KMS-11 (cell line): ENCODE measurements at regions not wholly inside any gene's neighbourhood (a gene's known extent, or its start where the extent isn't known, plus 50 kb on each side); places are given as distances from the start of the nearest gene placed in this dataset.

ENCODE experiments used
- H2AFZ ChIP-seq: fragments of 200-600 bp; sonication (generic); 2 replicates; pipeline ENCODE4 v1.6.1; 2016; ENCODE audit warnings: antibody characterized with exemption, mixed run types, low read depth
- H3K27ac ChIP-seq: fragments of 200-600 bp; sonication (generic); 2 replicates; pipeline ENCODE4 v1.6.1; 2016; ENCODE audit warnings: mild to moderate bottlenecking, mixed run types
- H3K27me3 ChIP-seq: fragments of 200-600 bp; sonication (generic); 2 replicates; pipeline ENCODE4 v1.6.1; 2017; ENCODE audit warnings: mild to moderate bottlenecking, low read depth, mixed run types, moderate library complexity; ENCODE audit not compliant: insufficient read depth
- H3K36me3 ChIP-seq: fragments of 200-600 bp; sonication (generic); 2 replicates; pipeline ENCODE4 v1.6.1; 2017; ENCODE audit warnings: mild to moderate bottlenecking, mixed run types; ENCODE audit not compliant: insufficient read depth
- H3K4me1 ChIP-seq: fragments of 200-600 bp; sonication (generic); 2 replicates; pipeline ENCODE4 v1.6.1; 2016; ENCODE audit warnings: mild to moderate bottlenecking, low read depth, mixed run types; ENCODE audit not compliant: poor library complexity, severe bottlenecking
- H3K4me2 ChIP-seq: fragments of 200-600 bp; sonication (generic); 2 replicates; pipeline ENCODE4 v1.7.0; 2016; ENCODE audit warnings: mild to moderate bottlenecking, mixed run types
- H3K4me3 ChIP-seq: fragments of 200-600 bp; sonication (generic); IDR thresholded peaks from 2 replicates; pipeline ENCODE4 v1.6.1; 2017; ENCODE audit warnings: low read depth, low read length, mixed read lengths; ENCODE audit not compliant: insufficient read depth
- H3K79me2 ChIP-seq: fragments of 200-600 bp; sonication (generic); 2 replicates; pipeline ENCODE4 v1.6.1; 2016; ENCODE audit warnings: low read depth, mixed run types; ENCODE audit not compliant: insufficient read depth
- H3K9ac ChIP-seq: fragments of 200-600 bp; sonication (generic); 2 replicates; pipeline ENCODE4 v1.6.1; 2016; ENCODE audit warnings: mild to moderate bottlenecking, mixed run types
- H4K20me1 ChIP-seq: fragments of 200-600 bp; sonication (generic); 2 replicates; pipeline ENCODE4 v1.6.1; 2016; ENCODE audit warnings: mild to moderate bottlenecking, mixed run types; ENCODE audit not compliant: insufficient read depth
- TF ChIP-seq, protein P1 (sequence below): fragments of 200-600 bp; sonication (generic); conservative IDR thresholded peaks from 2 replicates; pipeline ENCODE4 v1.6.1; 2017; ENCODE audit warnings: low read depth, mild to moderate bottlenecking, antibody characterized with exemption, low read length, moderate library complexity, mixed read lengths

DNA sequence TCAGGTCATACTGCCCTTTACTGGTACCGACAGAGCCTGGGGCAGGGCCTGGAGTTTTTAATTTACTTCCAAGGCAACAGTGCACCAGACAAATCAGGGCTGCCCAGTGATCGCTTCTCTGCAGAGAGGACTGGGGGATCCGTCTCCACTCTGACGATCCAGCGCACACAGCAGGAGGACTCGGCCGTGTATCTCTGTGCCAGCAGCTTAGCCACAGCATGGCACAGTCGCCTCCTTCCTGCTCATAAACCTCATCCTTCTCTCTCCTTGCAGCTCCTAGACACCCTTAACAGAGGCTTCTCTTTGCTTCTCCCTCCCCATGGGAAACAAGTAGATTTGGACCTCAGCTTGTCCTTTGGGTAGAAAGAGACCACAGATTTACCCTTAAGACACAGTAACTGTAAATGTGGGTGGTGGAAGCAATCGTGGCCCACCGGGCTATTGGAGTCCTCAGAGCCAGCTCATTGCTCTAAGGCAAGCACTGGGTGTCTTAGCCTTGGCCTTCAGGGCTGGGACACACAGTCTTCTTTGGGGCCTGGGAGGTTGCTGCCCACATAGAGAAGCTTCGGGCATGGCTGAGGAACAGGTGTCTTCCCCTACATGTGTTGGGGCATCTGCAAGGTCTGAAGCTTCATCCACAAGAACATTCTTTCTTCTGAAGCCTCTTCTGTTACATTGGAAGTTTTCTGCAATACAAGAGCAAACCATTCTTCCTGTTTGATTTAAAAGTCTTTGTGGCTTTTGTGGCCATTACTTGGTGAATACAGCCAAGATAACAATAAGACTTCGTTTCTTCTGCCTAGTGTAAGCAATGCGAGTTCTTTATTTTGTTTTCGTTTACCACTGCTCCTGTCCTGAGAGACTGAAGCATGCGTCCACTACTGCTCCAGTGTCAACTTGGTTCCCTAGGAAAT, 95.5 kb upstream of the PRSS58 start:
- no peaks in the 10 kb centered on the region for H3K79me2 ChIP-seq
- no peak overlapping the region for H2AFZ ChIP-seq
- no peaks in the 10 kb centered on the region for H3K27me3 ChIP-seq
- no peak overlapping the region for H3K4me2 ChIP-seq
- H3K4me3 ChIP-seq, result no peak overlapping the region
- peaks cover 3% of the 10 kb centered on the region for H3K4me1 ChIP-seq
- H3K36me3 ChIP-seq, result no peaks in the 10 kb centered on the region
- H3K27ac ChIP-seq, result no peak overlapping the region
- TF ChIP-seq, protein P1, sequence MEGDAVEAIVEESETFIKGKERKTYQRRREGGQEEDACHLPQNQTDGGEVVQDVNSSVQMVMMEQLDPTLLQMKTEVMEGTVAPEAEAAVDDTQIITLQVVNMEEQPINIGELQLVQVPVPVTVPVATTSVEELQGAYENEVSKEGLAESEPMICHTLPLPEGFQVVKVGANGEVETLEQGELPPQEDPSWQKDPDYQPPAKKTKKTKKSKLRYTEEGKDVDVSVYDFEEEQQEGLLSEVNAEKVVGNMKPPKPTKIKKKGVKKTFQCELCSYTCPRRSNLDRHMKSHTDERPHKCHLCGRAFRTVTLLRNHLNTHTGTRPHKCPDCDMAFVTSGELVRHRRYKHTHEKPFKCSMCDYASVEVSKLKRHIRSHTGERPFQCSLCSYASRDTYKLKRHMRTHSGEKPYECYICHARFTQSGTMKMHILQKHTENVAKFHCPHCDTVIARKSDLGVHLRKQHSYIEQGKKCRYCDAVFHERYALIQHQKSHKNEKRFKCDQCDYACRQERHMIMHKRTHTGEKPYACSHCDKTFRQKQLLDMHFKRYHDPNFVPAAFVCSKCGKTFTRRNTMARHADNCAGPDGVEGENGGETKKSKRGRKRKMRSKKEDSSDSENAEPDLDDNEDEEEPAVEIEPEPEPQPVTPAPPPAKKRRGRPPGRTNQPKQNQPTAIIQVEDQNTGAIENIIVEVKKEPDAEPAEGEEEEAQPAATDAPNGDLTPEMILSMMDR, result no peak
- H3K9ac ChIP-seq, result no peak overlapping the region
- no peaks in the 10 kb centered on the region for H4K20me1 ChIP-seq

DNA sequence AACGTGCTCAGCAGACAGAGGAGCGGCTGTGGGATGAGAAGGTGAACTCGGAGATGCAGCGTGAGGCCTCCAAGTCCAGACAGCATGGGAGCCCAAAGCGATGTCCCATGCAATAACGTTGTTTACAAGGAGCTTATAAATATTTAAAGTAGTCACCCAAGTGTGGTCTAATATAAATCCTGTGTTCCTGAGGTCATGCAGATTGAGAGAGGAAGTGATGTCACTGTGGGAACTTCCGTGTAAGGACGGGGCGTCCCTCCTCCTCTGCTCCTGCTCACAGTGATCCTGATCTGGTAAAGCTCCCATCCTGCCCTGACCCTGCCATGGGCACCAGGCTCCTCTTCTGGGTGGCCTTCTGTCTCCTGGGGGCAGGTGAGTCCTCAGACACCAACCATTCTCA, 94.7 kb upstream of the PRSS58 start:
- H3K4me2 ChIP-seq, result no peak overlapping the region
- H3K27me3 ChIP-seq, result no peaks in the 10 kb centered on the region

DNA sequence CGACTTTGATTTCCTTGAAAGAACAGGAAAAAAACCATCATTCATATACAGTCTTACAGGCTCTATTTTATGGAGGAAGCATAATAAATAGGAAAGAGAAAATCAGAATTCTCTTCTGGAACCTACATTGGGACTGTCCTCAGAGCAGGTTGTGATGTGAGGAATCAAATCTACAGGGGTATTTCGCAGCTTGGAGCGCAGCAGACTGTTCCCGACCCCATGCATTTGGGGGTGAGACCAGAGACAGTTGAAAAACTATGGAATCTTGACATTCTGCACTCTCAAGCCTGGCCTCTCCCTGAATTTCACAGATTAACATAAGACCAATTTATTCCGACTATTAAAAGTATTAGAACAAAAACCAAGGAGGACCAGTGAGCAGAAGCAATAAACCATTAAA, 93.3 kb upstream of the PRSS58 start:
- H3K27me3 ChIP-seq, result no peaks in the 10 kb centered on the region
- TF ChIP-seq, protein P1, result no peak
- no peak overlapping the region for H3K4me2 ChIP-seq
- no peaks in the 10 kb centered on the region for H4K20me1 ChIP-seq
- no peaks in the 10 kb centered on the region for H3K36me3 ChIP-seq
- H3K9ac ChIP-seq, result no peak overlapping the region
- no peak overlapping the region for H3K4me3 ChIP-seq
- H3K4me1 ChIP-seq, result no peaks in the 10 kb centered on the region
- no peak overlapping the region for H2AFZ ChIP-seq
- no peaks in the 10 kb centered on the region for H3K79me2 ChIP-seq
- H3K27ac ChIP-seq, result no peak overlapping the region

More for the DNA sequence above, 94.7 kb upstream of the PRSS58 start:
- no peak overlapping the region for H3K9ac ChIP-seq
- no peak overlapping the region for H3K27ac ChIP-seq
- no peak overlapping the region for H3K4me3 ChIP-seq
- H3K36me3 ChIP-seq, result no peaks in the 10 kb centered on the region
- no peak overlapping the region for H2AFZ ChIP-seq
- H4K20me1 ChIP-seq, result no peaks in the 10 kb centered on the region
- TF ChIP-seq, protein P1, result no peak
- no peaks in the 10 kb centered on the region for H3K79me2 ChIP-seq
- H3K4me1 ChIP-seq, result peaks cover 1% of the 10 kb centered on the region

DNA sequence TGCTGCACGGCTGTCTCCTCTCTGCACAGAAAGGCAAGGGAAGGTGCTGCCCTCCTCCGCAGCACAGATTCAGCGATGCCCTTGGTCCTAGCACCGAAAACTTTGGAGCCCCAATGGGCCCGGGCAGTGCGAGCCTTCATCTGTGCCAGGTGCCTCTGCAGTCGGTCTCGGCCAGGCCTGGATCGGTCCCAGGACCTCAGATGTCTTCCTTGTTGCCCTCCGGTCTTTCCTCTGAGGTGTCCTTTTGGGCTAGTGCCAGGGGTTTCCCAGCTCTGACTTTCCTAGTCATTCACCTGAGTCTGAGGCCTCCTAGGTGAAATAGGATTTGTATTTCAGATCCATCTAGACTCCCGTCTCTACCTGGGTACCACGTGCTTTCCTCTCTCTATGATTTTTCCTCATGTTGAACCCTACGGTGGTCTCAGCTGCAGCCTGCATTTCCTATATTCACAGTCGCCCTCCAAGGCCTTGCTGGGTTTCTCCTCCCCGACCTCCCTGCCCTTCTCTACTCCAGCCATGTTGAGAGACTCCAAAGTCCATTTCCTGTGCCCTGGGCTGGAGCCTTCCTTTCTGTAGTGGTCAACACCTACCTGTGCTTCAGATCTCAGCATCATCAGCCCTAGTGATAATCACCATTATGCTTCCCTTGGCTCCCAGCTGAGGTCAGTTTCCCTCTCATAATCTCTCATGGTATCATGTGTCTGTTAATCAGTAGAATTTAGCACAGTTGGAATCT, 92.0 kb upstream of the PRSS58 start:
- Histone ChIP-seq H3K4me1 (no peaks in the 10 kb centered on the region), H4K20me1 (no peaks in the 10 kb centered on the region), H3K79me2 (no peaks in the 10 kb centered on the region), H3K36me3 (no peaks in the 10 kb centered on the region), H3K4me3 (no peak overlapping the region), H2AFZ (no peak overlapping the region), H3K9ac (no peak overlapping the region), H3K4me2 (no peak overlapping the region), H3K27me3 (no peaks in the 10 kb centered on the region), H3K27ac (no peak overlapping the region)
- TF ChIP-seq, protein P1, result no peak
